Vagina (tissue), 2 donors: ENCODE measurements at regions not wholly inside any gene's neighbourhood (a gene's known extent, or its start where the extent isn't known, plus 50 kb on each side); places are given as distances from the start of the nearest gene placed in this dataset.

ENCODE experiments used
- DNase-seq, 2 donors: peaks; one replicate each; pipeline ENCODE4 v3.0.0-alpha.2; 2017; ENCODE audit errors: extremely low spot score in 2 of 2
- H3K27ac ChIP-seq: fragments of 200-600 bp; sonication (generic); one replicate; pipeline ENCODE4 v1.5.1; 2019
- H3K27me3 ChIP-seq: fragments of 200-600 bp; sonication (generic); one replicate; pipeline ENCODE4 v1.5.1; 2019
- H3K36me3 ChIP-seq, 2 donors: fragments of 200-600 bp; sonication (generic); one replicate each; pipeline ENCODE4 v1.5.1; 2017 to 2019
- H3K4me1 ChIP-seq: fragments of 200-600 bp; sonication (generic); one replicate; pipeline ENCODE4 v1.5.1; 2019
- H3K4me3 ChIP-seq, 2 donors: fragments of 200-600 bp; sonication (generic); 1 replicate in 1 of 2; 2 replicates in 1 of 2; pipeline ENCODE4 v1.5.1; 2016 to 2019
- H3K9me3 ChIP-seq: fragments of 200-600 bp; sonication (generic); one replicate; pipeline ENCODE4 v1.5.1; 2019
- POLR2A ChIP-seq, 2 donors: fragments of 450-650 bp; IDR thresholded peaks; one replicate each; pipeline ENCODE4 v1.6.1; 2017; ENCODE audit warnings: antibody characterized with exemption in 2 of 2, mild to moderate bottlenecking in 2 of 2, moderate library complexity in 2 of 2
- POLR2AphosphoS5 ChIP-seq, 2 donors: sonication (generic); formaldehyde crosslinking; IDR thresholded peaks; one replicate each; pipeline ENCODE4 v1.9.0; 2017; ENCODE audit warnings: antibody characterized with exemption in 2 of 2, mild to moderate bottlenecking in 2 of 2, low read depth in 1 of 2; ENCODE audit not compliant: insufficient read depth in 1 of 2
- intact Hi-C: fragments of 100-400 bp; cut with DNase I; formaldehyde crosslinking; loops from one replicate; pipeline ENCODE4 v1.15.1; 2023
- TF ChIP-seq, protein P1 (sequence below), 3 experiments: fragments of 450-650 bp in 2 of 3; fragments of 200-600 bp in 1 of 3; sonication (generic) in 1 of 3; IDR thresholded peaks; one replicate each; pipeline ENCODE4 v1.5.1; 2017 to 2019; ENCODE audit warnings: antibody characterized with exemption in 3 of 3, mild to moderate bottlenecking in 2 of 3, moderate library complexity in 2 of 3

DNA sequence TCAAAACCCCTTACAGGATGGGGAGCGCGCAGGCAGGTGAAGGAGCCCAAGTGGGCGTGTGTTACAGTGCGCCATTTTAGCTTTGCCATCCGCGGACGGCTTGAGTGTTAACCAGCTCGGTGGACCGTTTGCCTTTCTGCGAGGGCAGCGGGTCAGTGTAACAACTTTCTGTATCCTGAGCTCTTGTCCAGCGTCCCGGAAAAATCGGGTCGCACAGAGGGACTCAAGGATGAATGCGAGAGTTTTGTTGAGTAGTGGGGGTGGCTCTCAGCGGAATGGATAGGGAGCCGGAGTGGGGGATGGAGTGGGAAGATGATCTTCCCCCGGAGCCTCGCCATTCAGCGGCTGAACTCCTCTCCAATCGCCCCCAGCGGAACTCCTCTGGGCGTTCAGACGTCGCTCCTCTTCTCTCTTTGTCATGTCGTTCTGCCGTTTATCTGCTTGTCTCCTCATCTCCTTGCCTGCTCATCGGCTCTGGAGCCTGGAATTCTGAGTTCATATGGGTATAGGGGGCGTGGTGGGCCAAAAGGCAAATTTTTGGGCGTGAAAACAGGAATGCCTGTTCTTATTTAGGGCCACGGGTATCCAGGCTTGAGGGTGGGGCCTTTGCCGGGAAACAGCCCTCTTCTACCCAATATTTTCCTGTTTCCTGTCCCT is 295.4 kb downstream of the CTH start:
- Histone ChIP-seq H3K27ac (no peak overlapping the region), H3K4me1 (peaks cover 8% of the 10 kb centered on the region), H3K4me3 (peak overlapping the region; percentile 2 to 18), H3K36me3 (no peaks in the 10 kb centered on the region), H3K27me3 (no peaks in the 10 kb centered on the region), H3K9me3 (no peaks in the 10 kb centered on the region)
- DNase-seq = no peak
- TF ChIP-seq POLR2A (IDR thresholded peaks at IDR 0.05) (no peak), POLR2AphosphoS5 (IDR thresholded peaks at IDR 0.05; ENCODE audit: insufficient read depth in 1 of 2, low read depth in 1 of 2) (no peak)
- TF ChIP-seq, protein P1, sequence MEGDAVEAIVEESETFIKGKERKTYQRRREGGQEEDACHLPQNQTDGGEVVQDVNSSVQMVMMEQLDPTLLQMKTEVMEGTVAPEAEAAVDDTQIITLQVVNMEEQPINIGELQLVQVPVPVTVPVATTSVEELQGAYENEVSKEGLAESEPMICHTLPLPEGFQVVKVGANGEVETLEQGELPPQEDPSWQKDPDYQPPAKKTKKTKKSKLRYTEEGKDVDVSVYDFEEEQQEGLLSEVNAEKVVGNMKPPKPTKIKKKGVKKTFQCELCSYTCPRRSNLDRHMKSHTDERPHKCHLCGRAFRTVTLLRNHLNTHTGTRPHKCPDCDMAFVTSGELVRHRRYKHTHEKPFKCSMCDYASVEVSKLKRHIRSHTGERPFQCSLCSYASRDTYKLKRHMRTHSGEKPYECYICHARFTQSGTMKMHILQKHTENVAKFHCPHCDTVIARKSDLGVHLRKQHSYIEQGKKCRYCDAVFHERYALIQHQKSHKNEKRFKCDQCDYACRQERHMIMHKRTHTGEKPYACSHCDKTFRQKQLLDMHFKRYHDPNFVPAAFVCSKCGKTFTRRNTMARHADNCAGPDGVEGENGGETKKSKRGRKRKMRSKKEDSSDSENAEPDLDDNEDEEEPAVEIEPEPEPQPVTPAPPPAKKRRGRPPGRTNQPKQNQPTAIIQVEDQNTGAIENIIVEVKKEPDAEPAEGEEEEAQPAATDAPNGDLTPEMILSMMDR (IDR thresholded peaks at IDR 0.05) = no peak
- intact Hi-C loops = no loop called here

DNA sequence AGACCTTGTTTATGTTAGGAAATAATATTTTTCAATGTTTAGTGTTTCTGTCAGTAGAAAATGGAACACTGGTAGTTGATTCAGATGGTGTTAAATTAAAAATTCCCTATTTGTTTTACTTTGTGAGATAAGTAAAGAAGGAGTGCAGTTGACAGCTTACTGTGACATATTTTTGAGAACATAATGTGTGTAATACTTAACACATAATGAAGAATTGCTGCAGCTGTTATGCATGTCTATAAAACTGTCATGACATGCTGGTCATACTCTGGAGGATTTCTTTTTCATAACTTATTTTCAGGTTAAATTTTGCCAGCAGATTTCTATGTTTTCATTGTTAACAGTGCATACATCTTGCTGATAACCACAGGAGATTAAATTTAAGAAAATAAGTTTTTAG is 296.1 kb downstream of the CTH start:
- no peaks in the 10 kb centered on the region for H3K27me3 ChIP-seq
- intact Hi-C loops = no loop called here
- TF ChIP-seq, protein P1 (IDR thresholded peaks at IDR 0.05) = no peak
- no peak for TF ChIP-seq POLR2A (IDR thresholded peaks at IDR 0.05)
- TF ChIP-seq POLR2AphosphoS5 (IDR thresholded peaks at IDR 0.05; ENCODE audit: insufficient read depth in 1 of 2, low read depth in 1 of 2) = no peak
- no peak overlapping the region for H3K27ac ChIP-seq
- no peak overlapping the region for H3K4me3 ChIP-seq
- H3K36me3 ChIP-seq = no peaks in the 10 kb centered on the region
- DNase-seq = no peak
- H3K4me1 ChIP-seq = peaks cover 8% of the 10 kb centered on the region
- H3K9me3 ChIP-seq = no peaks in the 10 kb centered on the region

DNA sequence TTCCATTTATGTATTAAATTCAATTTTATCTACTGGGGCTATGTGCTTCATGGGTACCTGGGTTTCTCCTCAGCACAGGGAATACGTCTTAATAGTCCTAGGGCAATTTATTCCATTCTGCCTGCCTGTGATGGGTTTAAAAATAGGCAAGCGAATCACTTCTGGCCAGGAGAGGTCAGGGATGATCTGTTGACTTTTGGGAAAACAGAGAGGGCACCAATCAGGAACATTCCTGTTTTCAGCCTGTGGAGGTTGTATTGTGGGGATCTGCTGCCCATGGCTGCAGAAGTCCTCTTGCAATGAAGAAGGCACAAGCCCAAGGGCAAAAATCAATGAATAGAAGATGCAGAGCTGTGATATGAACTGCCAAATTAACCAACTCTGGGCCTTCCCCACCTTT is 303.1 kb downstream of the CTH start:
- no peaks in the 10 kb centered on the region for H3K27me3 ChIP-seq
- no peaks in the 10 kb centered on the region for H3K36me3 ChIP-seq
- no peaks in the 10 kb centered on the region for H3K4me1 ChIP-seq
- TF ChIP-seq POLR2A (IDR thresholded peaks at IDR 0.05) (no peak), POLR2AphosphoS5 (IDR thresholded peaks at IDR 0.05; ENCODE audit: insufficient read depth in 1 of 2, low read depth in 1 of 2) (no peak)
- TF ChIP-seq, protein P1 (IDR thresholded peaks at IDR 0.05) = no peak
- H3K9me3 ChIP-seq = no peaks in the 10 kb centered on the region
- DNase-seq = no peak
- H3K4me3 ChIP-seq = no peak overlapping the region
- intact Hi-C loops = no loop called here
- no peak overlapping the region for H3K27ac ChIP-seq

DNA sequence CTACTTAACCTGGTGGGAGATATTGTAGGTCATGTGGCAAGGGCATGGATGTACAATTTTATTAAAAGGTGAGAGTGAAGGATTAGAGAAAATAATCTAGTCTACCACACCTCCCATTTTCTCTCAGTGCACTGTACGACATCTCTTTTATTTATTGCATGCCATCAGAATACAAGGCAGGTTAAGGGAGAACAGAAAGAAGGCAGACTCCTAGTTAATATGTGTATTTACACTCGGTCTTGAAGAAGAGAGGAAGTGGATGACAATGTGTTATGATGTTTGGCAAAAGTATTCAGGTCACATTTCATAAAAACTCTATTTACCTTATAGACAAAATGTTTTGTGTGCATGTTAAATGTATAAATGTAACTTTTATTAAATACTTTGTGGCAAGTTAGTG is 306.1 kb downstream of the CTH start:
- Histone ChIP-seq H3K36me3 (no peaks in the 10 kb centered on the region), H3K9me3 (no peaks in the 10 kb centered on the region), H3K27me3 (no peaks in the 10 kb centered on the region), H3K27ac (no peak overlapping the region), H3K4me1 (no peaks in the 10 kb centered on the region), H3K4me3 (no peak overlapping the region)
- intact Hi-C loops = no loop called here
- TF ChIP-seq POLR2AphosphoS5 (IDR thresholded peaks at IDR 0.05; ENCODE audit: insufficient read depth in 1 of 2, low read depth in 1 of 2) (no peak), POLR2A (IDR thresholded peaks at IDR 0.05) (no peak)
- TF ChIP-seq, protein P1 (IDR thresholded peaks at IDR 0.05) = no peak
- DNase-seq = no peak

DNA sequence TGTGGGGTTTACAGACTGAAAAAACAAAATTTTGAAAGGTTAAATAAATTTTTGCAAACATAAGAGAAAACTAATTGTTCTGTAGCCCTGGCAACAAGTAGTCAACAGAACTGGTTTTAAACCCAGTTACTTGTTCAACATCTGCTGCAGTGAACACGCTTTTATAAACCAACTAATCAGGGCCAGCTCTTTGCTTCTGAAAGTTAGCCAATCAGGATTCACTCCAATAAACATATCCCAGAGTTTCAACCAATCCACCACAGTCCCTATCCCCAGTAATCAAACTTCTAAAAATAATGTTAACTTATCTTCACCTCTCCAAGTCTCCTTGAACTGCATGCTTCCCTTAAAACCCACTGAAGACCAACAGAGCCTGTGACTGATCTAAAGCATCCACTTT is 306.6 kb downstream of the CTH start:
- TF ChIP-seq, protein P1 (IDR thresholded peaks at IDR 0.05) = no peak
- TF ChIP-seq POLR2A (IDR thresholded peaks at IDR 0.05) = no peak
- TF ChIP-seq POLR2AphosphoS5 (IDR thresholded peaks at IDR 0.05; ENCODE audit: insufficient read depth in 1 of 2, low read depth in 1 of 2) = no peak

More for the DNA sequence above, 306.6 kb downstream of the CTH start:
- no peak for DNase-seq
- no peaks in the 10 kb centered on the region for H3K9me3 ChIP-seq
- H3K27ac ChIP-seq = no peak overlapping the region
- H3K36me3 ChIP-seq = no peaks in the 10 kb centered on the region
- intact Hi-C loops = no loop called here
- H3K4me3 ChIP-seq = no peak overlapping the region
- H3K4me1 ChIP-seq = no peaks in the 10 kb centered on the region
- no peaks in the 10 kb centered on the region for H3K27me3 ChIP-seq
